Caco-2 (cell line): ENCODE measurements at regions not wholly inside any gene's neighbourhood (a gene's known extent, or its start where the extent isn't known, plus 50 kb on each side); places are given as distances from the start of the nearest gene placed in this dataset.

ENCODE experiments used
- BruUV-seq: library from RNA; stranded (reverse); fragments of 400-500 nt; replicated peaks from 2 replicates; lab custom pipeline; 2021; lab: Mats Ljungman, UMichigan
- CTCF ChIA-PET: fragments of 300-600 bp; sonication (Branson Sonifier 250); formaldehyde crosslinking; loops from one replicate; lab custom pipeline; 2022; ENCODE audit warnings: antibody characterized with exemption; lab: Charles Lee
- POLR2A ChIA-PET: fragments of 300-600 bp; sonication (Branson Sonifier 250); formaldehyde crosslinking; loops from one replicate; lab custom pipeline; 2022; ENCODE audit warnings: antibody characterized with exemption; lab: Charles Lee
- DNase-seq, 2 experiments: peaks; one replicate each; pipeline versions ENCODE4 v3.0.0 to v3.0.0-alpha.2; 2020 to 2022
- H3K27me3 ChIP-seq: replicated peaks from 2 replicates; pipeline ENCODE4 v1.6.0; 2011; ENCODE audit warnings: low read length; ENCODE audit not compliant: control insufficient read depth, insufficient read depth
- H3K36me3 ChIP-seq: 2 replicates; pipeline ENCODE4 v1.5.1; 2011; ENCODE audit warnings: low read length; ENCODE audit not compliant: control insufficient read depth, insufficient read depth
- H3K4me1 ChIP-seq: fragments of 250-450 bp; sonication (Bioruptor Pico); 2 replicates; pipeline ENCODE4 v1.5.1; 2020; ENCODE audit warnings: mild to moderate bottlenecking
- H3K4me3 ChIP-seq: 2 replicates; pipeline ENCODE4 v1.5.1; 2011; ENCODE audit warnings: low read depth, mild to moderate bottlenecking, control low read depth, low read length
- H3K9me3 ChIP-seq: fragments of 250-450 bp; sonication (Bioruptor Pico); 2 replicates; pipeline ENCODE4 v1.5.1; 2020; ENCODE audit warnings: mild to moderate bottlenecking, moderate library complexity
- H3K27ac Mint-ChIP-seq: one replicate; pipeline ENCODE4 v1.8.0; 2022; ENCODE audit warnings: mixed read lengths; ENCODE audit not compliant: unreplicated experiment
- H3K27me3 Mint-ChIP-seq: one replicate; pipeline ENCODE4 v1.8.0; 2022; ENCODE audit warnings: mixed read lengths; ENCODE audit not compliant: insufficient read depth, unreplicated experiment
- H3K36me3 Mint-ChIP-seq: one replicate; pipeline ENCODE4 v1.8.0; 2022; ENCODE audit warnings: mild to moderate bottlenecking, mixed read lengths; ENCODE audit not compliant: insufficient read depth, unreplicated experiment
- H3K4me1 Mint-ChIP-seq: one replicate; pipeline ENCODE4 v1.8.0; 2022; ENCODE audit warnings: low read depth, mixed read lengths; ENCODE audit not compliant: unreplicated experiment
- H3K4me3 Mint-ChIP-seq: one replicate; pipeline ENCODE4 v1.8.0; 2022; ENCODE audit warnings: mild to moderate bottlenecking, moderate library complexity, mixed read lengths; ENCODE audit not compliant: unreplicated experiment
- H3K9me3 Mint-ChIP-seq: one replicate; pipeline ENCODE4 v1.8.0; 2022; ENCODE audit warnings: mixed read lengths; ENCODE audit not compliant: unreplicated experiment
- CTCF ChIP-seq, 2 experiments: fragments of 200-600 bp in 1 of 2; IDR thresholded peaks; 1 replicate in 1 of 2; 2 replicates in 1 of 2; pipeline versions ENCODE4 v1.5.1 to v1.8.0; 2011 to 2022; ENCODE audit warnings: antibody characterized with exemption in 1 of 2, control low read depth in 1 of 2, inconsistent platforms in 1 of 2, low read depth in 1 of 2, low read length in 1 of 2, mild to moderate bottlenecking in 1 of 2, moderate library complexity in 1 of 2; ENCODE audit not compliant: insufficient read depth in 1 of 2, severe bottlenecking in 1 of 2, unreplicated experiment in 1 of 2
- intact Hi-C: fragments of 100-400 bp; cut with micrococcal nuclease; formaldehyde crosslinking; loops from one replicate; pipeline ENCODE4 v1.10.0; 2022; ENCODE audit not compliant: unreplicated experiment

GRCh38 chr2:63788071-63788470 lies 53.6 kb upstream of the UGP2 start:
- DNase-seq = no peak
- peaks cover 8% of the 10 kb centered on the region for H3K4me1 Mint-ChIP-seq
- ChIA-PET POLR2A (no interaction called here), CTCF (no interaction called here)
- H3K4me3 Mint-ChIP-seq = no peak overlapping the region
- no peak overlapping the region for H3K27ac Mint-ChIP-seq
- Histone ChIP-seq H3K27me3 (no peaks in the 10 kb centered on the region), H3K9me3 (no peaks in the 10 kb centered on the region), H3K36me3 (no peaks in the 10 kb centered on the region), H3K4me3 (no peak overlapping the region), H3K4me1 (no peaks in the 10 kb centered on the region; the same call in 1 of the 2 replicates)
- no peak for TF ChIP-seq CTCF (IDR thresholded peaks at IDR 0.05; ENCODE audit: insufficient read depth in 1 of 2, low read depth in 1 of 2, low read length in 1 of 2, severe bottlenecking in 1 of 2, unreplicated experiment in 1 of 2)
- H3K27me3 Mint-ChIP-seq = no peaks in the 10 kb centered on the region
- intact Hi-C loops = no loop called here
- H3K36me3 Mint-ChIP-seq = peaks cover 8% of the 10 kb centered on the region
- H3K9me3 Mint-ChIP-seq = no peaks in the 10 kb centered on the region
- BruUV-seq = no TSS peak

- Mint-ChIP-seq H3K27ac (no peak overlapping the region), H3K9me3 (no peaks in the 10 kb centered on the region), H3K36me3 (peaks cover 8% of the 10 kb centered on the region), H3K27me3 (no peaks in the 10 kb centered on the region), H3K4me3 (no peak overlapping the region), H3K4me1 (peaks cover 8% of the 10 kb centered on the region)
- POLR2A ChIA-PET = no interaction called here
- no peak for DNase-seq
- Histone ChIP-seq H3K4me1 (no peaks in the 10 kb centered on the region; the same call in 1 of the 2 replicates), H3K4me3 (no peak overlapping the region), H3K27me3 (no peaks in the 10 kb centered on the region), H3K9me3 (no peaks in the 10 kb centered on the region), H3K36me3 (no peaks in the 10 kb centered on the region)
- TF ChIP-seq CTCF (IDR thresholded peaks at IDR 0.05; ENCODE audit: insufficient read depth in 1 of 2, low read depth in 1 of 2, low read length in 1 of 2, severe bottlenecking in 1 of 2, unreplicated experiment in 1 of 2) = no peak
- CTCF ChIA-PET = no interaction called here
- intact Hi-C loops = loop anchor here (2.0 kb wide), 1 partner anchor 31 kb away; no protein-coding TSS in a partner anchor
- BruUV-seq = no TSS peak
These were observed 52.2 kb upstream of the UGP2 start for GRCh38 chr2:63789338-63790020.

- Histone ChIP-seq H3K4me3 (no peak overlapping the region), H3K36me3 (no peaks in the 10 kb centered on the region), H3K9me3 (no peaks in the 10 kb centered on the region), H3K4me1 (no peaks in the 10 kb centered on the region; the same call in 1 of the 2 replicates), H3K27me3 (no peaks in the 10 kb centered on the region)
- no TSS peak for BruUV-seq
- TF ChIP-seq CTCF (IDR thresholded peaks at IDR 0.05; ENCODE audit: insufficient read depth in 1 of 2, low read depth in 1 of 2, low read length in 1 of 2, severe bottlenecking in 1 of 2, unreplicated experiment in 1 of 2) = no peak
- Mint-ChIP-seq H3K36me3 (peaks cover 8% of the 10 kb centered on the region), H3K27me3 (no peaks in the 10 kb centered on the region), H3K9me3 (no peaks in the 10 kb centered on the region), H3K27ac (no peak overlapping the region), H3K4me3 (no peak overlapping the region), H3K4me1 (peaks cover 8% of the 10 kb centered on the region)
- no peak for DNase-seq
- intact Hi-C loops = loop anchor here (2.0 kb wide), 1 partner anchor 30 kb away; no protein-coding TSS in a partner anchor
- ChIA-PET CTCF (no interaction called here), POLR2A (no interaction called here)
These were observed 51.2 kb upstream of the UGP2 start for GRCh38 chr2:63790491-63790890.
